Loucy (cell line): ENCODE measurements at regions not wholly inside any gene's neighbourhood (a gene's known extent, or its start where the extent isn't known, plus 50 kb on each side); places are given as distances from the start of the nearest gene placed in this dataset.

Experiments used
- EZH2phosphoT487 ChIP-seq: fragments of 200-600 bp; IDR thresholded peaks from 2 replicates; pipeline ENCODE4 v1.6.1; 2018; ENCODE audit warnings: antibody characterized with exemption, mild to moderate bottlenecking, moderate library complexity, borderline replicate concordance
- TF ChIP-seq, protein P1 (sequence below): fragments of 200-600 bp; sonication (generic); conservative IDR thresholded peaks from 2 replicates; pipeline ENCODE4 v1.5.1; 2014; ENCODE audit warnings: mild to moderate bottlenecking, antibody characterized with exemption, low read length

DNA sequence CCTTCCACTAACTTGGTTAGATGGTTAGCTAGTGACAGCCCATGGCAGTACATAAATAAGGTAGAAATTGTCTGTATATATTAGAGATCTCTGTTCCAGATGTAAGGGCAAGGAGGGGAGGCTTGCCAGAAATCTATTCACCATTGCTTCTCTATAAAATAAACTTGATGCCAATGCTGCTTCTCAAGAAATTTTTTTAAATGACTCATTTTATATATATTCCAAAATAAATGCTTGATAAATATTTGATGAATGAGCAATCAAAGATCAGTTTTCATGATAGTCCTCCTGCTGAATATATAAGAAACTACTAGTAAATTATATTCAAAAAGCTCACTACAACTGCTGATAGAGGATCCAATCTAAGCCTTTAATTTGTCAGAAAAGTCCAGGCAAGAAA lies 710.6 kb upstream of the CCDC179 start:
- TF ChIP-seq, protein P1, sequence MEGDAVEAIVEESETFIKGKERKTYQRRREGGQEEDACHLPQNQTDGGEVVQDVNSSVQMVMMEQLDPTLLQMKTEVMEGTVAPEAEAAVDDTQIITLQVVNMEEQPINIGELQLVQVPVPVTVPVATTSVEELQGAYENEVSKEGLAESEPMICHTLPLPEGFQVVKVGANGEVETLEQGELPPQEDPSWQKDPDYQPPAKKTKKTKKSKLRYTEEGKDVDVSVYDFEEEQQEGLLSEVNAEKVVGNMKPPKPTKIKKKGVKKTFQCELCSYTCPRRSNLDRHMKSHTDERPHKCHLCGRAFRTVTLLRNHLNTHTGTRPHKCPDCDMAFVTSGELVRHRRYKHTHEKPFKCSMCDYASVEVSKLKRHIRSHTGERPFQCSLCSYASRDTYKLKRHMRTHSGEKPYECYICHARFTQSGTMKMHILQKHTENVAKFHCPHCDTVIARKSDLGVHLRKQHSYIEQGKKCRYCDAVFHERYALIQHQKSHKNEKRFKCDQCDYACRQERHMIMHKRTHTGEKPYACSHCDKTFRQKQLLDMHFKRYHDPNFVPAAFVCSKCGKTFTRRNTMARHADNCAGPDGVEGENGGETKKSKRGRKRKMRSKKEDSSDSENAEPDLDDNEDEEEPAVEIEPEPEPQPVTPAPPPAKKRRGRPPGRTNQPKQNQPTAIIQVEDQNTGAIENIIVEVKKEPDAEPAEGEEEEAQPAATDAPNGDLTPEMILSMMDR: no peak
- TF ChIP-seq EZH2phosphoT487: no peak
